ENCODE measurements at regions not wholly inside any gene's neighbourhood (a gene's known extent, or its start where the extent isn't known, plus 50 kb on each side); places are given as distances from the start of the nearest gene placed in this dataset.

- TF ChIP-seq CTCF (IDR thresholded peaks at IDR 0.05) (no peak), MXI1 (IDR thresholded peaks at IDR 0.05; ENCODE audit: low read depth, low read length) (no peak), POLR2AphosphoS5 (IDR thresholded peaks at IDR 0.05; ENCODE audit: low read depth, low read length) (no peak), USF1 (IDR thresholded peaks at IDR 0.05; ENCODE audit: borderline replicate concordance, low read depth) (no peak)
These were observed 494.7 kb downstream of the CD83 start for GRCh38 chr6:14612016-14612980.

Measured in SK-N-SH (cell line).